GM12872 (cell line): ENCODE measurements at regions not wholly inside any gene's neighbourhood (a gene's known extent, or its start where the extent isn't known, plus 50 kb on each side); places are given as distances from the start of the nearest gene placed in this dataset.

ENCODE experiments used
- CTCF ChIP-seq: IDR thresholded peaks from 3 replicates; pipeline ENCODE4 v1.5.1; 2011; ENCODE audit warnings: low read depth, mild to moderate bottlenecking, low read length, moderate library complexity; ENCODE audit not compliant: insufficient read depth

GRCh38 chr21:22456241-22456640 is 1458.0 kb downstream of the NCAM2 start:
- TF ChIP-seq CTCF: no peak

GRCh38 chr21:22468893-22469292 is 1470.7 kb downstream of the NCAM2 start:
- TF ChIP-seq CTCF: no peak

GRCh38 chr21:22474403-22474802 is 1476.2 kb downstream of the NCAM2 start:
- no peak for TF ChIP-seq CTCF

- no peak for TF ChIP-seq CTCF
Measured at GRCh38 chr21:22476214-22476613, 1478.0 kb downstream of the NCAM2 start.

GRCh38 chr21:22476726-22477646 is 1478.8 kb downstream of the NCAM2 start:
- TF ChIP-seq CTCF: no peak

GRCh38 chr21:22490049-22490448 is 1491.8 kb downstream of the NCAM2 start:
- no peak for TF ChIP-seq CTCF

GRCh38 chr21:22516230-22516629 is 1518.0 kb downstream of the NCAM2 start:
- TF ChIP-seq CTCF: no peak
